Keratinocyte (primary cell): ENCODE measurements at regions not wholly inside any gene's neighbourhood (a gene's known extent, or its start where the extent isn't known, plus 50 kb on each side); places are given as distances from the start of the nearest gene placed in this dataset.

ENCODE experiments used
- EZH2 ChIP-seq: IDR thresholded peaks from one replicate; pipeline ENCODE4 v1.6.1; 2012; ENCODE audit warnings: inconsistent platforms, mild to moderate bottlenecking, low read length, moderate library complexity
- TF ChIP-seq, protein P1 (sequence below), 3 experiments: IDR thresholded peaks in 1 of 3; conservative IDR thresholded peaks in 1 of 3; optimal IDR thresholded peaks in 1 of 3; 2 replicates in 2 of 3; 3 replicates in 1 of 3; pipeline versions ENCODE3 to v1.5.1; 2011; ENCODE audit warnings: low read length in 3 of 3, mild to moderate bottlenecking in 3 of 3, moderate library complexity in 2 of 3, control low read depth in 1 of 3, inconsistent platforms in 1 of 3; ENCODE audit not compliant: insufficient read depth in 2 of 3; ENCODE audit errors: extremely low read depth in 1 of 3

DNA sequence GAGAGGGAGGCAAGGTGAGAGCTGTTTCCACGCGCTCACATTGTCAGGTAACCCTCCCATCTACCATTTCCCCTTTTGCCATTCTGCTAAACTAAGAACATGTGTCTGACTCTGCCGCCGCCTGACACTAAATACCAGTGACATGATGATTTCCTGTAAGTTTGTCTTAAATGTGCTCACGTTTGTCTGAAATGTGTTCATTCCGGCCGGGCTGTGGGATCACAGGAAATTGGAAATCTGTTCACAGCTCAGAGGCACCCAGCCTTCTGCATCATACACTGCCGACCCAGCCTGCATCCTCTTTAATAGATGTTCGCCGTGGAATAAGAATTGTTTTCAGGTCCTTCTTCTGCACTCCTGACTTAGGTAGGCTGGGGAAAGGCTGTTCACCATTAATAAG is 336.2 kb upstream of the PPARGC1A start:
- TF ChIP-seq, protein P1, sequence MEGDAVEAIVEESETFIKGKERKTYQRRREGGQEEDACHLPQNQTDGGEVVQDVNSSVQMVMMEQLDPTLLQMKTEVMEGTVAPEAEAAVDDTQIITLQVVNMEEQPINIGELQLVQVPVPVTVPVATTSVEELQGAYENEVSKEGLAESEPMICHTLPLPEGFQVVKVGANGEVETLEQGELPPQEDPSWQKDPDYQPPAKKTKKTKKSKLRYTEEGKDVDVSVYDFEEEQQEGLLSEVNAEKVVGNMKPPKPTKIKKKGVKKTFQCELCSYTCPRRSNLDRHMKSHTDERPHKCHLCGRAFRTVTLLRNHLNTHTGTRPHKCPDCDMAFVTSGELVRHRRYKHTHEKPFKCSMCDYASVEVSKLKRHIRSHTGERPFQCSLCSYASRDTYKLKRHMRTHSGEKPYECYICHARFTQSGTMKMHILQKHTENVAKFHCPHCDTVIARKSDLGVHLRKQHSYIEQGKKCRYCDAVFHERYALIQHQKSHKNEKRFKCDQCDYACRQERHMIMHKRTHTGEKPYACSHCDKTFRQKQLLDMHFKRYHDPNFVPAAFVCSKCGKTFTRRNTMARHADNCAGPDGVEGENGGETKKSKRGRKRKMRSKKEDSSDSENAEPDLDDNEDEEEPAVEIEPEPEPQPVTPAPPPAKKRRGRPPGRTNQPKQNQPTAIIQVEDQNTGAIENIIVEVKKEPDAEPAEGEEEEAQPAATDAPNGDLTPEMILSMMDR (optimal IDR thresholded peaks at IDR 0.05 in 1 of 3, IDR thresholded peaks at IDR 0.05 in 1 of 3, conservative IDR thresholded peaks at IDR 0.05 in 1 of 3; ENCODE audit: extremely low read depth in 1 of 3, insufficient read depth in 2 of 3, low read length in 3 of 3): no peak
- no peak for TF ChIP-seq EZH2
